NCI-H128 (cell line): ENCODE measurements at regions not wholly inside any gene's neighbourhood (a gene's known extent, or its start where the extent isn't known, plus 50 kb on each side); places are given as distances from the start of the nearest gene placed in this dataset.

Experiments
- DNase-seq: peaks from one replicate; lab custom pipeline; 2025; ENCODE audit not compliant: unreplicated experiment; lab: John Stamatoyannopoulos, UW

GRCh38 chr18:38475686-38476085, 910.1 kb upstream of the CELF4 start:
- no peak for DNase-seq

- no peak for DNase-seq
These were observed 907.9 kb upstream of the CELF4 start for GRCh38 chr18:38473535-38473934.

DNA sequence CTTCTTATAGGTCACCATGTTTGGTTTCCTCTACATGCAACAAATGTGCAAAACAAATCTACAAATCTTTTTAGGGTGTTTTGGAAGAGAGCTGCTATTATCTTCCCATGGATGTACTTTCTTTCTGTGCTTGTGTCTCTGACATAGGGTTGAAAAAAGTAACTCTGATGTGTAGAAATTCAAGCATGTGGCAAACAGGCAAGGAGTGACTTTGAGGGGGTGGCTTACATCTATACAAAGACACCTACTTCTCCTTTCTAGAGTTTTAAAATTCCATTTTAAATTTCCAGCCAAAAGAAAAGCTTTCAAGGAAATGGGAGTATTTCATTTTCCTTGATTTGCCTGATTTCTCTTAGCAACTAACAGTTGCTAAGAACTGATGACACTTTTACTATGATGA, 904.8 kb upstream of the CELF4 start:
- no peak for DNase-seq

DNA sequence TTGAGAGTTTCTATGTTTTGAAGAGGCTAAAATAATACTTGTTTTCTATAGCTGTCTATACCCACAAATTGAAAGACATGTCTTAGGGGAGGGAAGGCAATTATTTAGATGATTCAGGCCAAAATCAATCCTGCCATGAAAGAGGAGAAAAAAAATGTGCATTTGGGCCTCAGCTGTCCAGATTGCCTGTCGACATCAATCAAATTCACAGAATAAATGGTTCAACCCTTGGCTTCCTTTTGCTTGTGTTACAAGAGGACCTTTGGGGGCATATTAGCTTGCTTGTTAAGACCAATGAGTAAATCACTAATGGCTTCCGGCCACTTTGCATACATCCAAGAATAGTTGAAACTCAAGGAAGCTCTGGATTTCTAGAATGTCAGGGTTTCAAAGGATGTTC, 900.8 kb upstream of the CELF4 start:
- no peak for DNase-seq

- no peak for DNase-seq
These were observed 898.4 kb upstream of the CELF4 start for GRCh38 chr18:38464024-38464423.

DNA sequence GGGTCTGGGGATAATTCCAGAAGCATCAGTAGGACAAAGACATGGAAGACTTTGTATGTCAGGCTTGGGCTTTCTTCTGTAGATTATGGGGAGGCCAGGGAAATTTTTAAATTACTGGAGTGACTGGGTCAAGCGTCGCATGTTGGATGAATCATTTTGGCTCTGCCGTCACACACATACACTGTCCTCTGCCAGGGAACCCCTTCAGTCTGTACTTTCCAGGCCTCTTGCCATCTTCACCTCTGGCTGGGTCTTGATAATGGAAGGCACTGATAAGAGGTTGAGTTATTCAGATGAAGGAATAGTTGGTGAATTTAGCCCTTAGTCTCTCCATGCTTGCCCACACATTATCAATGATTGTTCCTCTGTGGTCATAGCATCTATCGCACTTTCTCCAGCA, 895.1 kb upstream of the CELF4 start:
- no peak for DNase-seq

- no peak for DNase-seq
These were observed 893.8 kb upstream of the CELF4 start for GRCh38 chr18:38459131-38459994.

- DNase-seq, result no peak
These were observed 893.1 kb upstream of the CELF4 start for GRCh38 chr18:38458698-38459097.

- DNase-seq, result no peak
These were observed 890.7 kb upstream of the CELF4 start for GRCh38 chr18:38456253-38456652.

- no peak for DNase-seq
These were observed 889.3 kb upstream of the CELF4 start for GRCh38 chr18:38454764-38455469.

GRCh38 chr18:38453880-38454279, 888.3 kb upstream of the CELF4 start:
- DNase-seq, result peak; percentile 43

GRCh38 chr18:38450876-38451275, 885.3 kb upstream of the CELF4 start:
- DNase-seq, result no peak

- no peak for DNase-seq
These were observed 880.2 kb upstream of the CELF4 start for GRCh38 chr18:38445804-38446145.

- DNase-seq, result no peak
These were observed 879.6 kb upstream of the CELF4 start for GRCh38 chr18:38444971-38445803.

GRCh38 chr18:38427736-38428135, 862.1 kb upstream of the CELF4 start:
- no peak for DNase-seq

DNA sequence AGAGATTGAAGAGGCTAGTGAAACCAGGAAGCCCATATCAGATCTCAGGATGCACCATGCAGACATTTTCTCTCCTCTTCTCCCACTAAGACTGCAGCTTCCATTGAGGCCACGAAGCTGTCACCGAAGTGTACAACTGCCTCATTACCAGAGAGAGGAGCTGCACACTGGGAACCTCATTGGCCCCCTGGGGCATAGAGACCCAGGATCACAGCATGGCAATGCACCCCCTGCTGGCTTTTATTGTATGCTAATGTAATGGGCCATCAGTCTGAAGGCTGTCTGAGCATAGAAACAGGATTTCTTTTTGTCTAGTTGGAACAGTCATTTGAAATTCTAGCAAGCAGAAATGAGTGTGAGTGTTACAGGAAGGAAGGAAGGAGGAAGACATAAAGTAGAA, 861.6 kb upstream of the CELF4 start:
- no peak for DNase-seq

DNA sequence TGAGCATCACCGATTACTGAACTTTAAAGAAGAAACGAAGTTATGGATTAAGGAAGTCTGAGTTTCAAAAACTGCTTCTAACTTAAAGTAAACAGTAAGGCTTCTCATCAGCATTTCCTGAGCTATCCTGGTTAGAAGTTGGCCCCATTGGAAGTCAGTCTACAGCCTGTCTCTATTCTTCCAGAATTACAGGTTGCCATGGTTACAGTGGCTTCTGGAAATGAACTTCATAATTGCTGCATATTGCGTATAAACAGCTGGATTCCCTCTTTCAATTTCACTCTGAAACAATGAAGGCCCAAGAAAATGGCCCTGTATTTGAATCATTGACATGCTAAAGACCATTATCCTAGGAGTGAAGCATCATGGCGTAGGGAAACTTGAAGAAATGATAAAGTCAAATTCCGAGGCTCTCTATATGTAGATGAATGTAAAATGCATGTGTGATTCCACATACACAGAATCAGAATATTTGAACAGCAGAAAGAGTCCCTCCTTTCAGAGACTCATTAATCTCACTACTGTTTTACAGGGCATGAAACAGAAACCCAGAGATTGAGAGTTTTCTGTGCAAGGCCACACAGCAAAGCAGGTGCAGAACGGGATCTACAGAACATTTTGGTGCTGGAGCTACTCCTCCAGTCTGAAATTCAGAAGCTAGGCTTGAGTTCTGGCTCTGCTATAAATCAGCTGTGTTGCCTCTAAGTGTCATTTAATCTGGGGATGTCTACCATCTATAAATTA, 856.4 kb upstream of the CELF4 start:
- DNase-seq, result no peak

- no peak for DNase-seq
These were observed 855.4 kb upstream of the CELF4 start for GRCh38 chr18:38421021-38421420.

DNA sequence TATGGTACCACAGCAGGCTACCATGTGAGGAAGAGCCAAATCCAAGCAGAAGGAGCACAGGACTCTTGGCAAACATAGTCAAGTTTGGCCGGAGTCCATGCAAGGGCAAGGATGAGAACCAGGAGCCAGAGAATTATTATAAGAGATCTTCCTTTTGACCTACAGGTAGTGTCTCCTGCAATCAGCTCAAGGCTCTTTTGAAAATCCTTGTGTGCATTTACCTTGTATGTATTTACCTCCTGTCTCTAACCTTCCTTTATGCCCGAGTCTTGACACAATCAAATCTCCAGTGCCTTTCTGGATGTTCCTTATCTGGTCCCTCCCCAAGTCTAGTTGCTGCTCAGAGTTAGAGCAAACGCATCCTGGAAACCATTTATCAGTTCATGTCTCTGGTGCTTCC, 855.0 kb upstream of the CELF4 start:
- DNase-seq, result no peak

DNA sequence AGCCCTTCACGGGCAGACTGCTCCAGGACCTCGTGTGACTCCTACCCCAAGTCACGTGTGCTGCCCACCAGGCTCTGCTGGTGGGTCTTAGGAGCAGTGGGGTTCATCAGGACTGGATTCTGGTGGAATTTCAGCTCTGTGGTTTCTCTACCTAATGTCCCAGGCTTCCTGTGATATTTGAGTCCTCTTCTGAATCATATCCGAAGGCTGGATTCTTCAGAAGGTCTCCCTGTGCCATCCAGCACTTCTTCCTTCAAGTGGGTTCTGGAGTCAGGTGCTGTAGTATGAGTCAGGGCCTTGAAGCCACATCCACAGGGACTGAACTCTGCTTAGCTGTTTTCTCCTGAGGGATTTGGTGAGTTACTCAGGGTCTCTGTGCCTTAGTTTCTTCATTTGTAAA, 850.2 kb upstream of the CELF4 start:
- no peak for DNase-seq

- DNase-seq, result no peak
These were observed 847.6 kb upstream of the CELF4 start for GRCh38 chr18:38413193-38413592.
